ENCODE measurements at regions not wholly inside any gene's neighbourhood (a gene's known extent, or its start where the extent isn't known, plus 50 kb on each side); places are given as distances from the start of the nearest gene placed in this dataset.

GRCh38 chr3:96576935-96577334, 237.5 kb upstream of the EPHA6 start:
- TF ChIP-seq CTCF (IDR thresholded peaks at IDR 0.05; ENCODE audit: insufficient read depth, low read depth, low read length) (no peak), EZH2 (IDR thresholded peaks at IDR 0.05; ENCODE audit: insufficient read depth, low read length) (no peak)

All from astrocyte (in vitro differentiated cells and primary cell).